HFFc6 (cell line): ENCODE measurements at regions not wholly inside any gene's neighbourhood (a gene's known extent, or its start where the extent isn't known, plus 50 kb on each side); places are given as distances from the start of the nearest gene placed in this dataset.

Experiments used
- DNase-seq: peaks from one replicate; pipeline ENCODE4 v3.0.0-alpha.2; 2018
- H3K27ac Mint-ChIP-seq: 2 replicates; pipeline ENCODE4 v1.8.0; 2020; ENCODE audit warnings: mild to moderate bottlenecking, mixed read lengths
- H3K27me3 Mint-ChIP-seq: 2 replicates; pipeline ENCODE4 v1.8.0; 2021; ENCODE audit warnings: mild to moderate bottlenecking, moderate library complexity, mixed read lengths; ENCODE audit not compliant: insufficient read depth
- H3K36me3 Mint-ChIP-seq: 2 replicates; pipeline ENCODE4 v1.8.0; 2021; ENCODE audit warnings: low read depth, mixed read lengths
- H3K4me1 Mint-ChIP-seq: 2 replicates; pipeline ENCODE4 v1.8.0; 2020; ENCODE audit warnings: low read depth, mixed read lengths
- H3K4me3 Mint-ChIP-seq: 2 replicates; pipeline ENCODE4 v1.8.0; 2020; ENCODE audit warnings: mild to moderate bottlenecking, moderate library complexity, mixed read lengths
- H3K9me3 Mint-ChIP-seq: 2 replicates; pipeline ENCODE4 v1.8.0; 2020; ENCODE audit warnings: mild to moderate bottlenecking, mixed read lengths
- TF ChIP-seq, protein P1 (sequence below): fragments of 200-600 bp; sonication (generic); IDR thresholded peaks from 2 replicates; pipeline ENCODE4 v1.5.0; 2021; ENCODE audit warnings: antibody characterized with exemption, mild to moderate bottlenecking

GRCh38 chr15:95850837-95851236, 479.7 kb upstream of the NR2F2 start:
- Mint-ChIP-seq H3K4me3 (no peak overlapping the region), H3K9me3 (no peaks in the 10 kb centered on the region), H3K36me3 (no peaks in the 10 kb centered on the region), H3K4me1 (peaks cover 19% of the 10 kb centered on the region), H3K27ac (no peak overlapping the region), H3K27me3 (no peaks in the 10 kb centered on the region; the same call in 1 of the 2 replicates)
- TF ChIP-seq, protein P1, sequence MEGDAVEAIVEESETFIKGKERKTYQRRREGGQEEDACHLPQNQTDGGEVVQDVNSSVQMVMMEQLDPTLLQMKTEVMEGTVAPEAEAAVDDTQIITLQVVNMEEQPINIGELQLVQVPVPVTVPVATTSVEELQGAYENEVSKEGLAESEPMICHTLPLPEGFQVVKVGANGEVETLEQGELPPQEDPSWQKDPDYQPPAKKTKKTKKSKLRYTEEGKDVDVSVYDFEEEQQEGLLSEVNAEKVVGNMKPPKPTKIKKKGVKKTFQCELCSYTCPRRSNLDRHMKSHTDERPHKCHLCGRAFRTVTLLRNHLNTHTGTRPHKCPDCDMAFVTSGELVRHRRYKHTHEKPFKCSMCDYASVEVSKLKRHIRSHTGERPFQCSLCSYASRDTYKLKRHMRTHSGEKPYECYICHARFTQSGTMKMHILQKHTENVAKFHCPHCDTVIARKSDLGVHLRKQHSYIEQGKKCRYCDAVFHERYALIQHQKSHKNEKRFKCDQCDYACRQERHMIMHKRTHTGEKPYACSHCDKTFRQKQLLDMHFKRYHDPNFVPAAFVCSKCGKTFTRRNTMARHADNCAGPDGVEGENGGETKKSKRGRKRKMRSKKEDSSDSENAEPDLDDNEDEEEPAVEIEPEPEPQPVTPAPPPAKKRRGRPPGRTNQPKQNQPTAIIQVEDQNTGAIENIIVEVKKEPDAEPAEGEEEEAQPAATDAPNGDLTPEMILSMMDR = no peak
- no peak for DNase-seq

DNA sequence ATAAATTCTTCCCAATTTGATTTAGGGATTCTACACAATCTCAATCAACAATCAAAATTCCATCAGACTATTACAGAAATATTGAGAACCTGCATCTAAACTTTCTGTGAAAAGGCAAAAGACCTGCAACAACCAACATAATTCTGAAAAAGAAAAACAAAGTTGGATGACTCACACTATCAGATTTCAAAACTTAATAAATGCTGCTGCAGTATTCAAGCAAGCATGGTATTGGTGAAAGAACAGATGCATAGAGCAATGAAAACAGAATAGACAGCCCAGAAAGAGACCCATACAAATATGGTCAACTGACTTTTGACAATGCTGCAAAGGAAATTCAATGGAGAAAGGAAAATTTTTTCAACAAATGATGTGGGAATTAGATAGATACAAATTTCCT, 477.1 kb upstream of the NR2F2 start:
- DNase-seq = no peak
- H3K4me3 Mint-ChIP-seq = no peak overlapping the region
- H3K27me3 Mint-ChIP-seq = no peaks in the 10 kb centered on the region
- no peak overlapping the region for H3K27ac Mint-ChIP-seq
- H3K9me3 Mint-ChIP-seq = no peaks in the 10 kb centered on the region
- TF ChIP-seq, protein P1 = no peak
- H3K4me1 Mint-ChIP-seq = peaks cover 31% of the 10 kb centered on the region
- no peaks in the 10 kb centered on the region for H3K36me3 Mint-ChIP-seq

DNA sequence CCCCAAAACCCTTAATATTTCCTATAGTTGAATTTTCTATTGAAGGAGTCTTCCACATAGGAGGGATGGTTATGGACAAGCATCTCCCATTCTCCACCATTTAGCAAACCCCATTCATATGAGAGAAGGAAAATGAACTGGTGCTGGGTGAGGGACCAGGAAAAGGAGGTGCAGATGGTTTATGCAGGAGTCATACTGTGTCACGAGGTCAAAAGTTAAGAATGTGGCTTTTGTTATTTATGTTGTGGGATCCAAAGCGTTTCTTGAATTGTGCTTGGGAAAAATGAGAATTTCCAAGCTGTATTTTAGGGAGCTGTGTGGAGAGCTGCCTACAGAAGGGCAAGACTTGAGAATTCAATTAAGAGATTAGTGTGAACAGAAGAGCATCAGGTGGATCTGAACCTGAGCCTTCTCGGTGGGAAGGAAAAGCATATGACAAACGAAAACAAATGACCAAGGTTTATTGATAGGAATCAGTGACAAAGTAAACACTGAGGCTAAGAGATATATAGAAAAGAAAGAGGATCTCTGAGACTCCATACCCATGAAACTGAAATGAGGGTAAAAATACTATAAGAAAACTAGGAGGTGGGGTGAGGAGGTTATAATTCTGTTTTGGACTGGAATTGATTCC, 473.3 kb upstream of the NR2F2 start:
- Mint-ChIP-seq H3K36me3 (no peaks in the 10 kb centered on the region; the same call in 1 of the 2 replicates), H3K27me3 (no peaks in the 10 kb centered on the region), H3K27ac (peak overlapping the region; percentile 70), H3K4me1 (peaks cover 32% of the 10 kb centered on the region), H3K4me3 (peak overlapping the region; percentile 51), H3K9me3 (no peaks in the 10 kb centered on the region)
- TF ChIP-seq, protein P1 = no peak
- peak; percentile 80 for DNase-seq

DNA sequence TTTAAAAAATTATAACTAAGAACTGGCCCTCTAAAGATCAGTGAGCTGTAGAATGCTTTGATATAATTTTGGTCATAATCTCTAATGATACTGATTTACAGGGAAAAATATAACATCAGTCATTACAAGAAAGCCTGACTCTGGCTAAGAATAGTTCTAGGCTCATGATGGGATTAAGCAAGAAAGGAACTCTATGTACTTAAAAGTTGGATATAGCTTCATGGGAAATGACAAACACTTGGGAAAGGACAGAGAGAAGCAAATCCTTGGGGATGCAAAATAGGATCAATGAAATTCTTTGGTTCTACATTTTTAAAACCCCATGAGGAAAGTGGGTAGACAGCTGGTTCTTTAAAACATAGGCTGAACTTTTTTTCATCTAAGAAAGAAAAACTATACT, 472.7 kb upstream of the NR2F2 start:
- Mint-ChIP-seq H3K4me3 (peak overlapping the region; percentile 51; the same call in 1 of the 2 replicates), H3K4me1 (peaks cover 32% of the 10 kb centered on the region), H3K9me3 (no peaks in the 10 kb centered on the region), H3K36me3 (no peaks in the 10 kb centered on the region; the same call in 1 of the 2 replicates), H3K27ac (peak overlapping the region; percentile 70), H3K27me3 (no peaks in the 10 kb centered on the region)
- TF ChIP-seq, protein P1 = no peak
- no peak for DNase-seq

DNA sequence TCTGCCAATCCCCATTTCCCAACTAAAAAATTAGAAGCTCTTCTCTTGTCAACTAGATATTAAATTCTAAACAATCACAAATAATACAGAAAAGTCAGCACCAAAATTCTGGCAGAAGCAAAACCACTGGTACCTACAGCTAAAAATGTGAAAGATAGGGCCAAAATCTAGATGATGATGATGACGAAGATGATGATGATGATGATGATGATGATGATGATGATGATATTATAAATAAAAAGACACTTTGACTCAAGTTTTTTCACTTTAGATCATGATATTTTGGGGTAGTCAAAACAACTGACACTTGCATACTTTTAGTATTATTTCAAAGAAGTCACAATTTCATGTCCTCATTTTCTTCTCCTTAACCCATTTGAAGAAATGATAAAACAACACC, 470.1 kb upstream of the NR2F2 start:
- Mint-ChIP-seq H3K4me3 (no peak overlapping the region), H3K27ac (no peak overlapping the region), H3K36me3 (peaks cover 4% of the 10 kb centered on the region), H3K9me3 (no peaks in the 10 kb centered on the region), H3K4me1 (peaks cover 24% of the 10 kb centered on the region), H3K27me3 (peaks cover 3% of the 10 kb centered on the region)
- TF ChIP-seq, protein P1 = no peak
- DNase-seq = no peak
